ENCODE measurements at regions not wholly inside any gene's neighbourhood (a gene's known extent, or its start where the extent isn't known, plus 50 kb on each side); places are given as distances from the start of the nearest gene placed in this dataset.

DNA sequence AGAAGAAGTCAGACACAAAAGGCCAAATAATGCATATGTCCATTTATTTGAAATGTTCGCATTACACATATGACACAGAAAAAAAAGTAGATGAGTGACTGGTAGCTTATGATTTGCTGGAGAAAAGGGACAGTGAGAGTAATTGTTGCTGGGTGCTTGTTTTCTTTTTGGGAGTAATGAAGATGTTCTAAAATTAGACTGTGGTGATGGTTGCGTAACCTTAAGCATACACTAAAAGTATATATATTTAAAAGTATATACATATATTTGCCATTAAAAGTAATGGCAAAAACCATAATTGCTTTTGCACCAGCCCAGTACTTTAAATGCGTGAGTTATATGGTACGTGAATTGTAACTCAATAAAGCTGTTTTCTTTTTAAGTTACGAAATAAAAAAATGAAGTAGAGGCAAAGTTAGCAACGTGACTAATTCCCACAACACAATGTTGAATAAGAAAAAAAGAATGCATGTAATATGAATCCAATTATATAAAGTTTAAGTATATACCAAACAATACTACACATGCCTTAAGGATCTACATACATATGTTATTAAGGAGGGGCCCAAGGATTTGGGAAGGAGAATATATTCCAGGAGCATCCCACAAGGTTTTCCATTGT, 360.4 kb upstream of the CELF2 start:
- Histone ChIP-seq H3K4me1 (ENCODE audit: control insufficient read depth, insufficient read depth, low read length) (peaks cover 2% of the 10 kb centered on the region), H3K27ac (ENCODE audit: low read length) (no peak overlapping the region), H3K4me3 (ENCODE audit: low read length) (no peak overlapping the region), H3K36me3 (ENCODE audit: control insufficient read depth, insufficient read depth, low read length) (no peaks in the 10 kb centered on the region), H3K9me3 (replicated peaks; ENCODE audit: control insufficient read depth, low read depth, low read length) (no peaks in the 10 kb centered on the region), H3K27me3 (ENCODE audit: control insufficient read depth, insufficient read depth, low read length) (no peaks in the 10 kb centered on the region)
- WGBS (ENCODE audit: insufficient coverage): no CpG with 5 or more reads among the region's 6 CpGs
- no peak for DNase-seq

DNA sequence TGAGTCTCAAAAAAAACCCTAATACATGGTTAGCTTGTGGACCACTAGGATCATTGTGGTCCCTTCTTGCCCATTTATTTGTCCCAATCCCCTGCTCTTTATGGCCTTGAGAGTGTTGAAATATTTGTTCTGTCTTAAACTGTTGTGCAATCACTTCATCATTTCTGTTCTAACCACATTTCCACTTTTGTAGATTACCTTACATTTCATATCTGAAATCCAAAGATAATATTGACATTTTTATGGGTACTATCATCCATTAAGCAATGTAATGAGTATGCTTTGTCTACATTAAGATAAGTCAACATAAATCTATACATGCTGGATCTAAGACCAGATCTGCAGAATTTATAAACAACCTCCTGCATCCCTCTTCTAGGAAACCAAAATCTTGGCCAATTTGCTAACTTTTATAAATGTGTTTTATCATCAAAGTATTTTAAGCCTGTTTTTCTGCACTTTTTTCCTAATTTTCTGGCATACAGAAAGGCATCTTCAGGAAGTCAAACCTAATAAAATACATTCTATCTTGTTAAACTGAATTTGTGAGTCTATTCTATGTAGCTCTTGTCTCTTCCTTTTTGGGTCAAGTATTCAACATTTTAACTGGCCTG, 359.4 kb upstream of the CELF2 start:
- DNase-seq: no peak
- Histone ChIP-seq H3K4me1 (ENCODE audit: control insufficient read depth, insufficient read depth, low read length) (peaks cover 2% of the 10 kb centered on the region), H3K27ac (ENCODE audit: low read length) (no peak overlapping the region), H3K9me3 (replicated peaks; ENCODE audit: control insufficient read depth, low read depth, low read length) (no peaks in the 10 kb centered on the region), H3K36me3 (ENCODE audit: control insufficient read depth, insufficient read depth, low read length) (no peaks in the 10 kb centered on the region), H3K27me3 (ENCODE audit: control insufficient read depth, insufficient read depth, low read length) (no peaks in the 10 kb centered on the region), H3K4me3 (ENCODE audit: low read length) (no peak overlapping the region)

DNA sequence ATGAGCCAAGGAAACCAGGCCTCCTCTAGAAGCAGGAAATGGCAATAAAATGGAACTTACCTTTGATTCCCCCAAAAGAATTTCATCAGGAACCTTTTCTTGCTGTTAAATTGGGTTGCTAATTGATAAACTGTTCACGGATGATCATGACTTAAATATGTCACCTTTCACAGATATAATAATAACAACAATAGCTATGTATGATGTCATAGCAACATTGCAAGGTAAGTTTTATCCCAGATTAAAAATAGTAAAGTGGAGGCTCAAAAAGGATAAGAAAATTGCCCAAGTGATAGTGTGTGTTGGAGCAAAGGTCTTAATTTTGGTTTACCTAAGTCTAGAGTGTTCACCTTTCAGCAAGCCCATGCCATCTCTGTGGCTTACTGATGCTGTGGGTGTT, 357.6 kb upstream of the CELF2 start:
- Histone ChIP-seq H3K36me3 (ENCODE audit: control insufficient read depth, insufficient read depth, low read length) (no peaks in the 10 kb centered on the region), H3K4me1 (ENCODE audit: control insufficient read depth, insufficient read depth, low read length) (peaks cover 2% of the 10 kb centered on the region), H3K27ac (ENCODE audit: low read length) (no peak overlapping the region), H3K27me3 (ENCODE audit: control insufficient read depth, insufficient read depth, low read length) (no peaks in the 10 kb centered on the region), H3K4me3 (ENCODE audit: low read length) (no peak overlapping the region), H3K9me3 (replicated peaks; ENCODE audit: control insufficient read depth, low read depth, low read length) (no peaks in the 10 kb centered on the region)
- DNase-seq: no peak
- no CpG with 5 or more reads among the region's 1 CpG for WGBS (ENCODE audit: insufficient coverage)

DNA sequence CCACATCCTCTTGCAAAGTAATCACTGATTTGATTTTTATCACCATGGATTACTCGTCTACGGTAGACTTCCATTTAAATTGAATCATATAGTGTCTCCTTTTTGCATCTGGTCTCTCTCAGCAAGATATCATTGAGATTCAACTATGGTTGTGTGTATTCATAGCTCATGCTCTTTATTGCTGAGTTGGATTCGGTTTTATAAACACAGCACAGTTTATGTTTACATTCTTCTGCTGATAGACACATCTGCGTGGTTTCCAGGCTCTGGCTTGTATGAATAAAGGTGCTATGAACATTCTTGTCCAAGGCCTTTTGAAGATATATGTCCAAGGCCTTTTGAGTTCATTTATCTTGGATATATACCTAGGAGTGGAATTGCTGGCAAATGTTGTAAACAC, 356.5 kb upstream of the CELF2 start:
- Histone ChIP-seq H3K27me3 (ENCODE audit: control insufficient read depth, insufficient read depth, low read length) (no peaks in the 10 kb centered on the region), H3K9me3 (replicated peaks; ENCODE audit: control insufficient read depth, low read depth, low read length) (no peaks in the 10 kb centered on the region), H3K36me3 (ENCODE audit: control insufficient read depth, insufficient read depth, low read length) (no peaks in the 10 kb centered on the region), H3K27ac (ENCODE audit: low read length) (no peak overlapping the region), H3K4me1 (ENCODE audit: control insufficient read depth, insufficient read depth, low read length) (peaks cover 2% of the 10 kb centered on the region), H3K4me3 (ENCODE audit: low read length) (no peak overlapping the region)
- WGBS (ENCODE audit: insufficient coverage): no CpG with 5 or more reads among the region's 4 CpGs
- no peak for DNase-seq

DNA sequence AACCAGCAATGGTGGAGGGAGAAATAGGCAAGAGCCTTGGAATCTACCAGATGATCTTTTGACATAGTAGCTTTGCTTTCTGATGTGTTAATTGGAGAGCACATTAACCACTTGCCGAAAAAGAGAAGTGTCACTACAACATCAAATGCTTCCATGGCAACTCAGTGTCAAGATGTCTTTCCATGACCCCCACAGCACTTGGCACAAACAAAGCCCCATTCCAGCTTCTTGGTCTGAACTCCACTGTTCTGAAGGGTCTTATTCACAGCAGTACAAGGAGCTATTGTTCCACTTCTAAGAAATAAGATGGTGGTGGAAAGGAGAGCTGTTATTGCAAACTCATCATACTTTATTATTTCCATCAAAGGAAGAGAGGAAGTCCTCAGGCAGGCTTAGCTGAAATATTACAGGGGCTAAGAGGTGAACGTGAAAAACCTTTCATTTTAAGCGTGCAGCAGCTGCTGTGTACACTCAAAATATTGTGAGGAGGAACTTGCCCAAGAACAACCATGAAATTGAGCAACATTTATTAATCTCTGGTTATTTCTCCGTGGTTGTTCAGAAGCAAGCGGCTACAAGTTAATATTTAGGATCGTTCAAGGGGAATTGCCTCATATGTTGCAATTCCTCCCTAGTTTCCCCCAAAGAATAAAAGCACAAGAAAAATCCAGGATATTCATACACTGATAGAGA, 354.8 kb upstream of the CELF2 start:
- 43% methylated on average over 4 of the region's 6 CpGs for WGBS (ENCODE audit: insufficient coverage)
- H3K27me3 ChIP-seq (ENCODE audit: control insufficient read depth, insufficient read depth, low read length): no peaks in the 10 kb centered on the region
- DNase-seq: peak; percentile 39
- H3K27ac ChIP-seq (ENCODE audit: low read length): no peak overlapping the region
- H3K36me3 ChIP-seq (ENCODE audit: control insufficient read depth, insufficient read depth, low read length): no peaks in the 10 kb centered on the region
- H3K9me3 ChIP-seq (replicated peaks; ENCODE audit: control insufficient read depth, low read depth, low read length): no peaks in the 10 kb centered on the region
- no peak overlapping the region for H3K4me3 ChIP-seq (ENCODE audit: low read length)
- peaks cover 2% of the 10 kb centered on the region for H3K4me1 ChIP-seq (ENCODE audit: control insufficient read depth, insufficient read depth, low read length)

DNA sequence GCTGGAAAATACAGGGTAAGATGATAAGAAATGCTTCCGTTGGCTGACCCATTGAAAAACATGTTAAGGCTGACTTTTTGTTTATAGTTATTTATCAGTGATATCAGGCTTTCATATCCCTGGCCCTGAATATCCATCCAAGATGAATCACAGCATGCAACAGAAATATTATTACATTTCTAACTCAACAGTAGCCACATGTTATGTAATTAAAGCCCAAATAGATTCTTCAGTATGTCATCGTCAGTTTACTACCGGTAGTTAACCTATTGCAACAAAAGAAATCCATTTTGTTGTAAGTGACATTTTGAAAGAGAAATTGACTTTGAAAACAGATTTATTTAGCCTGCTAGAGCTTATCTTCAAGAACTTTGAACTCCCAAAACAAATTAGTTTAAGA, 354.1 kb upstream of the CELF2 start:
- H3K9me3 ChIP-seq (replicated peaks; ENCODE audit: control insufficient read depth, low read depth, low read length): no peaks in the 10 kb centered on the region
- no peaks in the 10 kb centered on the region for H3K27me3 ChIP-seq (ENCODE audit: control insufficient read depth, insufficient read depth, low read length)
- no CpG with 5 or more reads among the region's 3 CpGs for WGBS (ENCODE audit: insufficient coverage)
- peaks cover 2% of the 10 kb centered on the region for H3K4me1 ChIP-seq (ENCODE audit: control insufficient read depth, insufficient read depth, low read length)
- no peak for DNase-seq
- H3K36me3 ChIP-seq (ENCODE audit: control insufficient read depth, insufficient read depth, low read length): no peaks in the 10 kb centered on the region
- no peak overlapping the region for H3K4me3 ChIP-seq (ENCODE audit: low read length)
- no peak overlapping the region for H3K27ac ChIP-seq (ENCODE audit: low read length)

DNA sequence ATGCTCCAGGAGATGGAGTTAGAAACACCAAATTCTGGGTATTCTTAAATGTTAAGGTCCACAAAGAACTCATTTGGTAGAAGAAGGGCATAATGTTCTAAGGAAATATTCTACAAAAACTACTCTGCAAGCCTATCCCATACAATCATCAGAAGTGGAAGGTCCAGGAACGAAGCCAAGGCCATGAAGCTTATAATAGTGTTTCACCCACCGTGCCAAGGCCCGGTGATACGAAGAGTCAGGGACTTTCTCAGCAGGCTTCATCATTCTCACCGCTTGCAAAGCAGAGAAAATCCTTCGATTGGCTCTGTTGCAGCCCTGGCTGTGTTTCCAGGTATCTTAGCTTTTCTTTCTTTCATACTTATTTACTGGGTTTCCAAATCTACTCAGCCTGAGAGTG, 351.9 kb upstream of the CELF2 start:
- Histone ChIP-seq H3K4me1 (ENCODE audit: control insufficient read depth, insufficient read depth, low read length) (peaks cover 2% of the 10 kb centered on the region), H3K27me3 (ENCODE audit: control insufficient read depth, insufficient read depth, low read length) (no peaks in the 10 kb centered on the region), H3K9me3 (replicated peaks; ENCODE audit: control insufficient read depth, low read depth, low read length) (no peaks in the 10 kb centered on the region), H3K27ac (ENCODE audit: low read length) (no peak overlapping the region), H3K4me3 (ENCODE audit: low read length) (no peak overlapping the region), H3K36me3 (ENCODE audit: control insufficient read depth, insufficient read depth, low read length) (no peaks in the 10 kb centered on the region)
- WGBS (ENCODE audit: insufficient coverage): 72% methylated on average over 5 of the region's 6 CpGs
- peak; percentile 6 for DNase-seq

DNA sequence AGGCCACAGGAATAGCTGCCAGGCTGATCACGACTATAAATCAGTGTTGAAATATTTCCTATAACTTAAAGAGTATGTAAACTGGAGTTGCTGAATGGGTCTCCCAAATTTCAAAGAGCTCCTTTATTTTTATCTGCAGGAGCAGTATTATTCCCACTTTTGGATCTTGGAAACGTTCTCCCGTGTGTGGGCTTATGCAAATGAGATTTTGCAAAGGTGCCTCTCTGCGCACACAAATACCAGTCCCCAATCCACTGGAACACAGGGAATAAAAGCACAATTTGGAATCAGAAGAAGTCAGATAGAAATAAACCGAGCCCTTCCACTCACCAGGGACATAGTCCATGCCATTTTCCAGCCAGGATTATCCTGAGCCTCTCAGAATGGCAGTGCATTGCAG, 350.2 kb upstream of the CELF2 start:
- no peak overlapping the region for H3K4me3 ChIP-seq (ENCODE audit: low read length)
- no peaks in the 10 kb centered on the region for H3K27me3 ChIP-seq (ENCODE audit: control insufficient read depth, insufficient read depth, low read length)
- 80% methylated on average over 1 of the region's 5 CpGs for WGBS (ENCODE audit: insufficient coverage)
- H3K9me3 ChIP-seq (replicated peaks; ENCODE audit: control insufficient read depth, low read depth, low read length): no peaks in the 10 kb centered on the region
- no peaks in the 10 kb centered on the region for H3K4me1 ChIP-seq (ENCODE audit: control insufficient read depth, insufficient read depth, low read length)
- no peaks in the 10 kb centered on the region for H3K36me3 ChIP-seq (ENCODE audit: control insufficient read depth, insufficient read depth, low read length)
- no peak for DNase-seq
- H3K27ac ChIP-seq (ENCODE audit: low read length): no peak overlapping the region

DNA sequence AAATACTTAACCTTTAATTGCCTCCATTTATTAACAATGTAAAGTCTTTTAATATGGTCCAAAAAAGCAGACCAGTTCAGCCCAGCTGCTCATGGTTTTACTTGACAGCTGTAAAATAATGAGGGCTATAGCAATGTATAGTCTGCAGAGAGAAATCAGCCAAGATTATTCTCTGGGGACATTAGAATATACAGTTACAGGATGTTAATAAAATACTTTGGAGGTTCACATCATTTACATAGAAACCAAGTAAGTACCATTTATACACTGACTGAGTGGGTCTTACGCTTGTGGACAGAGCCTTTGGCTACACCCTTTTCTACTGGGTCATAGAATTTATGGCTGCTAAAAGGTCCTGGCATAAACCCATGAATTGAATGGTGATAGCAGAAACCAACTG, 340.7 kb upstream of the CELF2 start:
- peaks cover 4% of the 10 kb centered on the region for H3K4me1 ChIP-seq (ENCODE audit: control insufficient read depth, insufficient read depth, low read length)
- no peaks in the 10 kb centered on the region for H3K27me3 ChIP-seq (ENCODE audit: control insufficient read depth, insufficient read depth, low read length)
- WGBS (ENCODE audit: insufficient coverage): no CpG with 5 or more reads among the region's 1 CpG
- peak; percentile 67 for DNase-seq
- no peak overlapping the region for H3K27ac ChIP-seq (ENCODE audit: low read length)
- H3K9me3 ChIP-seq (replicated peaks; ENCODE audit: control insufficient read depth, low read depth, low read length): peaks cover 2% of the 10 kb centered on the region
- no peaks in the 10 kb centered on the region for H3K36me3 ChIP-seq (ENCODE audit: control insufficient read depth, insufficient read depth, low read length)
- no peak overlapping the region for H3K4me3 ChIP-seq (ENCODE audit: low read length)

DNA sequence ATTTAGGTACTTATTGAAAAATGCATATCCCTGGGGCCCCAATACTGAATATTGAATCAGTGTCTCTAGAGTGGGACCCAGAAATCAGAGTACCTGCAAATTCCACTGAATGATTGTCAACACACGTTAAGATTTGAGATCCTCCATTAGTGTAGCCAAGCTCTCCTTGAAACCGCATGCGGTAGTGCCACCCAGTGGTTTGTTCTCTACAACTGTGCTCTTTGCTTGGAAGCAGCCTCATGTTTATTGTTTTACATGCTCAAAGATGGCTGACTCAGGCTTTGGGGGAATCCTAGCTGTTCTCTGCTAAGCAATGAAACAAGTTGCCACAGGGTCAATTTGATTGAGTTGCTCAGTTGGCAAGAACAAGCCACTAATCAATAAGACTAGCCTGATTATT, 340.2 kb upstream of the CELF2 start:
- Histone ChIP-seq H3K27me3 (ENCODE audit: control insufficient read depth, insufficient read depth, low read length) (no peaks in the 10 kb centered on the region), H3K4me1 (ENCODE audit: control insufficient read depth, insufficient read depth, low read length) (peaks cover 4% of the 10 kb centered on the region), H3K9me3 (replicated peaks; ENCODE audit: control insufficient read depth, low read depth, low read length) (peaks cover 2% of the 10 kb centered on the region), H3K4me3 (ENCODE audit: low read length) (no peak overlapping the region), H3K36me3 (ENCODE audit: control insufficient read depth, insufficient read depth, low read length) (no peaks in the 10 kb centered on the region), H3K27ac (ENCODE audit: low read length) (no peak overlapping the region)
- 27% methylated on average over 2 of the region's 3 CpGs for WGBS (ENCODE audit: insufficient coverage)
- DNase-seq: peak; percentile 57
